Sciatic nerve (tissue), 2 donors: ENCODE measurements at regions not wholly inside any gene's neighbourhood (a gene's known extent, or its start where the extent isn't known, plus 50 kb on each side); places are given as distances from the start of the nearest gene placed in this dataset.
"Not testable (repeated sequence)": the region's sequence is repeated elsewhere in the genome, so short reads cannot be mapped to it uniquely, and the experiment has no call there.

Experiments
- ATAC-seq: fragments of 200-7000 bp; cut with Tn5 transposase; one replicate; pipeline ENCODE4 v1.9.1; 2020; ENCODE audit warnings: mild to moderate bottlenecking, moderate library complexity
- DNase-seq: peaks from one replicate; pipeline ENCODE4 v3.0.0-alpha.2; 2020; ENCODE audit warnings: low spot score
- intact Hi-C: fragments of 100-400 bp; cut with DNase I; formaldehyde crosslinking; loops from one replicate; pipeline ENCODE4 v1.14.2; 2022
- donor health status: DM: no; HTN: no; CAD: no.
- donor health status: DM: no; HTN: no; CAD: no.

- ATAC-seq (no peak), DNase-seq (no peak)
- intact Hi-C loops: no loop called here
Measured at GRCh38 chrX:65841263-65841662, 173.8 kb downstream of the MSN start.

GRCh38 chrX:65838674-65839073, 171.2 kb downstream of the MSN start:
- DNase-seq: no peak
- intact Hi-C loops: no loop called here
- ATAC-seq: no peak

GRCh38 chrX:65837875-65838549, 170.6 kb downstream of the MSN start:
- ATAC-seq (no peak), DNase-seq (no peak)
- intact Hi-C loops: no loop called here

- DNase-seq (no peak), ATAC-seq (no peak)
- intact Hi-C loops: no loop called here
Measured at GRCh38 chrX:65831268-65831667, 163.8 kb downstream of the MSN start.

DNA sequence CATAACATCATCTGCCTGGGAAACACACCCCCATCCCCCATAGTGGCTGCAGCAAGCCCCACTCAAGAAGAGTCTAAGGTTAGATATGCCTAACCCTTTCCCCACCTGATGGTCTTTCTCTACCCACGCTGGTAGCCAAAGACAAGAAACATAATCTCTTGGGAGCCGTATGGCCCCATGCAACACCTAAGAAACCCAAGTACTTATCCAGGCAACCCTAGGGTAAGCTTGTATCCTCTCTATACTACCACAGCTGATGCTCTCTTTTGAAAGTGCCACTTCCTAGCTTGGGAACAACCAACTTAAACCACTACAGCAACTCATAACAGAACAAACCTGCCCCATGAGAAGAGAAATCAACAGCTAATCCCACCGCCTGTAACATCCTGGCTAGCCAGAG, 161.1 kb downstream of the MSN start:
- ATAC-seq (no peak), DNase-seq (no peak)
- intact Hi-C loops: no loop called here

DNA sequence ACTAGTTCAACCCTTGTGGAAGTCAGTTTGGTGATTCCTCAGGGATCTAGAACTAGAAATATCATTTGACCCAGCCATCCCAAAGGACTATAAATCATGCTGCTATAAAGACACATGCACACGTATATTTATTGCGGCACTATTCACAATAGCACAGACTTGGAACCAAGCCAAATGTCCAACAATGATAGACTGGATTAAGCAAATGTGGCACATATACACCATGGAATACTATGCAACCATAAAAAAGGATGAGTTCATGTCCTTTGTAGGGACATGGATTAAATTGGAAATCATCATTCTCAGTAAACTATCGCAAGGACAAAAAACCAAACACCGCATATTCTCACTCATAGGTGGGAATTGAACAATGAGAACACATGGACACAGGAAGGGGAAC, 157.8 kb downstream of the MSN start:
- DNase-seq, ATAC-seq, intact Hi-C loops: not testable (repeated sequence)

DNA sequence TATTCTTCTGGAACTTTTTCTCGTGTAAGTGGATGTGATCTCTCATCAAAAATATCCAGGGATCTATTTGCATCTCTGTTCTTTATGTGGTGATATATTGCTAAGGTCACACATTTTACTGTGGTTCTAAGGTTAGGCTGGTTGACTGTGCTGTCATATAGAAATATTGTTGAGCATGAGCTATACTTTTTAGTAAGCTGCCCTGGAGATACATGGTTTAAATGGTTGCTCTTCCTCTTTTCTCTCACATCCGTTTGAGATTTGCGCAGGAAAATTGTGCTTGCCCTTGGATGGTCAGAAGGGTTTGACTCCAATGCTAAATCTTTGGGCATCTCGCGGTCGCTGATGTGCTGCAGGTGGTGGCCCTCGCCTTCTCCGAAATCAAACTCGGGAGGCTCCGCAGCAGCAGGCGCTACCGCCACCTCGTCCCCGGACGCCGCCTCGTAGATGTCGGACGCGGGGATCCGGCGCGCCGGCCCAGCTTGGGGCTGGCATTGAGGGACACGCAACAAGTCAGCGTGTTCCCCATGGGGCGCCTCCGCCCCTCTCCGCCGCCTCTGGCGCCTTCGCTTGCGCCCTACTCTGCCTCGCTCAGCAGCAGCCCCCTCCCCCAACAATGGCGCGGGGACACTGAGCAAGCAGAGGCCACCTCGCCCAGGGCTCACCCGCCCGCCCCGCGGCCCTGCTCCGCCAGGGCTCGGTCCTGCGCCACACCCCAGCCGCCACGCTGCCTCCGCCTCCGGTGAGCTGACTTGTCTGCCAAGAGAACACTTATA, 154.5 kb downstream of the MSN start:
- DNase-seq: no peak
- no peak for ATAC-seq
- intact Hi-C loops: no loop called here

DNA sequence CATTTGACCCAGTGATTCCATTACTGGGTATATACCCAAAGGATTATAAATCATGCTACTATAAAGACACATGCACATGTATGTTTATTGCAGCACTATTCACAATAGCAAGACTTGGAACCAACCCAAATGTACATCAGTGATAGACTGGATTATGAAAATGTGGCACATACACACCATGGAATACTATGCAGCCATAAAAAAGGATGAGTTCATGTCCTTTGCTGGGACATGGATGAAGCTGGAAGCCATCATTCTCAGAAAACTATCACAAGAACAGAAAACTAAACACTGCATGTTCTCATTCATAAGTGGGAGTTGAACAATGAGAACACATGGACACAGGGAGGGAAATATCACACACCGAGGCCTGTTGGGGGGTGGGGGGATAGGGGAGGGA, 152.5 kb downstream of the MSN start:
- DNase-seq, intact Hi-C loops, ATAC-seq: not testable (repeated sequence)

GRCh38 chrX:65813245-65813644, 145.8 kb downstream of the MSN start:
- no peak for ATAC-seq
- intact Hi-C loops: no loop called here
- no peak for DNase-seq

DNA sequence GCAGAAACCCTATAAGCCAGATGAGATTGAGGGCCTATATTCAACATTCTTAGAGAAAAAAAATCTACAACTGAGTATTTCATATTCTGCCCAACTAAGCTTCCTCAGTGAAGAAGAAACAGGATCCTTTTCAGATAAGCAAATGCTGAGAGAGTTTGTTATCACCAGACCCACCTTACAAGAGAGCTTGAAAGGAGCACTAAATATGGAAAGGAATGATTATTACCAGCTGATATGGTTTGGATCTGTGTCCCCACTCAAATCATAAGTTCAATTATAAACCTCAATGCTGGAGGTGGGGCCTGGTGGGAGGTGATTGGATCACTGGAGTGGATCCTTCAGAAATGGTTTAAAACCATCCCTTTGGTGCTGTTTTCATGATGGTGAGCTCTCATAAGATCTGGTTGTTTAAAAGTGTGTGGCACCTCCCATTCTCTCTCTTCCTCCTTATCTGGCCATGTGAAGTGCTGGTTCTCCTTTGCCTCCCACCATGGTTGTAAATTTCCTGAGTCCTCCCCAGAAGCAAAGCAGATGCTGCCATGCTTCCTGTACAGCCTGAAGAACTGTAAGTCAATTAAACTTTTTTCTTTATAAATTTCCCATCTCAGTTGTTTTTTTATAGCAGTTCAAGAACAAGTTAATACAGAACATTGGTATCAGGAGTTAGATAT, 144.2 kb downstream of the MSN start:
- DNase-seq (no peak), ATAC-seq (no peak)
- intact Hi-C loops: no loop called here
